Tibial nerve (tissue), 4 donors: ENCODE measurements at regions not wholly inside any gene's neighbourhood (a gene's known extent, or its start where the extent isn't known, plus 50 kb on each side); places are given as distances from the start of the nearest gene placed in this dataset.

Experiments used
- DNase-seq, 2 donors: peaks; one replicate each; pipeline ENCODE4 v3.0.0-alpha.2; 2019; ENCODE audit warnings: low spot score in 2 of 2
- H3K27ac ChIP-seq, 4 donors: fragments of 200-600 bp; sonication (generic) in 3 of 4; one replicate each; pipeline ENCODE4 v1.5.1; 2017 to 2019; ENCODE audit warnings: mild to moderate bottlenecking in 1 of 4
- H3K27me3 ChIP-seq, 2 donors: fragments of 200-600 bp; sonication (generic) in 1 of 2; one replicate each; pipeline versions ENCODE4 v1.5.1 to v1.6.0; 2017 to 2019
- H3K36me3 ChIP-seq, 3 donors: fragments of 200-600 bp; sonication (generic); one replicate each; pipeline ENCODE4 v1.5.1; 2018 to 2019
- H3K4me1 ChIP-seq, 4 donors: fragments of 200-600 bp; sonication (generic) in 3 of 4; one replicate each; pipeline ENCODE4 v1.5.1; 2017 to 2019
- H3K4me3 ChIP-seq, 4 donors: fragments of 200-600 bp; sonication (generic) in 3 of 4; one replicate each; pipeline ENCODE4 v1.5.1; 2017 to 2019; ENCODE audit warnings: mild to moderate bottlenecking in 1 of 4, moderate library complexity in 1 of 4
- H3K9me3 ChIP-seq, 4 donors: fragments of 200-600 bp; sonication (generic) in 3 of 4; one replicate each; pipeline ENCODE4 v1.5.1; 2017 to 2019
- CTCF ChIP-seq, 5 experiments: fragments of 200-600 bp in 3 of 5; fragments of 450-650 bp in 2 of 5; sonication (generic) in 3 of 5; IDR thresholded peaks; one replicate each; pipeline ENCODE4 v1.5.1; 2016 to 2019; ENCODE audit warnings: antibody characterized with exemption in 5 of 5, mild to moderate bottlenecking in 3 of 5, moderate library complexity in 2 of 5
- EP300 ChIP-seq, 2 donors: sonication (generic); formaldehyde crosslinking; IDR thresholded peaks; one replicate each; pipeline ENCODE4 v1.6.1; 2017; ENCODE audit warnings: antibody characterized with exemption in 2 of 2, mild to moderate bottlenecking in 1 of 2
- POLR2A ChIP-seq, 2 donors: fragments of 450-650 bp; IDR thresholded peaks; one replicate each; pipeline ENCODE4 v1.6.1; 2017; ENCODE audit warnings: antibody characterized with exemption in 2 of 2, mild to moderate bottlenecking in 2 of 2, moderate library complexity in 2 of 2
- WGBS, 2 donors: methylation state at CpG; one replicate each; pipeline ENCODE4 v1.1.5; 2018; 5-methylcytosine and 5-hydroxymethylcytosine counted together

DNA sequence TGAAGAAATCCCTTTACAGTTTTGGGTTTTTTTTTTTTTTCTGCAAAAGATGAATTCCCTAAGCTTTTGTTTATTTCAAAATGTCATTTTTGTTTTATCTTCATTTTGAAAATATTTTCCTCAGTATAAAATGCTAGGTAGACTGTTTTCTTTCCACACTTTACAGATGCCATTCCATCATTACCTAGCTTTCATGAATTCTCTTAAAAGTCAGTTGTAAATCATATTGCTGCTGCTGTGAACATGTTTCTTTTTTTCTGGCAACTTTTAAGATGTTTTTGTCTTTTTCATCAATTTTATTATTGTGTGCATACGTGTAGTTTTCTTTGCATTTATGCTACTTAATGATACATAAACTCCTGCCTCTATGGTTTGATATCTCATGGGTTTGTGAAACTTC, 168.3 kb downstream of the FAXC start:
- no peak for TF ChIP-seq EP300 (IDR thresholded peaks at IDR 0.05)
- no peak for TF ChIP-seq CTCF (IDR thresholded peaks at IDR 0.05)
- TF ChIP-seq POLR2A (IDR thresholded peaks at IDR 0.05): no peak
- DNase-seq: no peak
- Histone ChIP-seq H3K4me1 (no peaks in the 10 kb centered on the region), H3K36me3 (no peaks in the 10 kb centered on the region), H3K4me3 (no peak overlapping the region), H3K27ac (no peak overlapping the region), H3K27me3 (no peaks in the 10 kb centered on the region), H3K9me3 (peaks cover 0 to 28% (median 1%) of the 10 kb centered on the region in 4 donors)
- 77 to 88% methylated on average over 1 of the region's 1 CpG for WGBS, 2 donors

- whole genome bisulfite sequencing, 2 donors: 68 to 71% methylated on average over 2 of the region's 2 CpGs
- no peak for DNase-seq
- Histone ChIP-seq H3K4me3 (no peak overlapping the region), H3K9me3 (peaks cover 0 to 28% (median 1%) of the 10 kb centered on the region in 4 donors), H3K36me3 (no peaks in the 10 kb centered on the region), H3K27me3 (no peaks in the 10 kb centered on the region), H3K27ac (no peak overlapping the region), H3K4me1 (no peaks in the 10 kb centered on the region)
- TF ChIP-seq POLR2A (IDR thresholded peaks at IDR 0.05): no peak
- TF ChIP-seq EP300 (IDR thresholded peaks at IDR 0.05): no peak
- no peak for TF ChIP-seq CTCF (IDR thresholded peaks at IDR 0.05)
Observed at GRCh38 chr6:99178168-99178567, 171.3 kb downstream of the FAXC start.

DNA sequence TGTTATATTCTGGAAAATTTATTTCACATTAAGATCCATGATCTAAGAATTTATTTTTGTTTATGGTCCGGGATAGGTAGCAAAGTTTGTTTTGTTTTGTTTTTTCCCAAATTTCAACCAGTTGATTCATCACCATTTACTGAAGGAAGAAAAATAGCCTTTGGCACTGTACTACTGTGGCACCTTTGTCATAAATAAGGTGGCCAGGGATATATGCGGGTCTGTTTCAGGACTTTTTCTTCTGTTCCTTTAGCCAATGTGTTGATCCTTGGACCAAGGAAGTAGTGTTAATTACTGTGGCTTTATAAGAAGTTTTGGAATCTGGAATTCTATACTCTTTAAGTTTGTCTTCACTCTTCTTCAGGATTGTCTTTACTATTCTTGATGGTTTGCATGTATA, 171.7 kb downstream of the FAXC start:
- no peaks in the 10 kb centered on the region for H3K36me3 ChIP-seq
- no peak for DNase-seq
- no peak overlapping the region for H3K27ac ChIP-seq
- H3K4me1 ChIP-seq: no peaks in the 10 kb centered on the region
- 90 to 91% methylated on average over 2 of the region's 2 CpGs for WGBS, 2 donors
- H3K27me3 ChIP-seq: no peaks in the 10 kb centered on the region
- H3K9me3 ChIP-seq: peaks cover 0 to 28% (median 1%) of the 10 kb centered on the region in 4 donors
- no peak overlapping the region for H3K4me3 ChIP-seq
- no peak for TF ChIP-seq CTCF (IDR thresholded peaks at IDR 0.05)
- TF ChIP-seq POLR2A (IDR thresholded peaks at IDR 0.05): no peak
- no peak for TF ChIP-seq EP300 (IDR thresholded peaks at IDR 0.05)

DNA sequence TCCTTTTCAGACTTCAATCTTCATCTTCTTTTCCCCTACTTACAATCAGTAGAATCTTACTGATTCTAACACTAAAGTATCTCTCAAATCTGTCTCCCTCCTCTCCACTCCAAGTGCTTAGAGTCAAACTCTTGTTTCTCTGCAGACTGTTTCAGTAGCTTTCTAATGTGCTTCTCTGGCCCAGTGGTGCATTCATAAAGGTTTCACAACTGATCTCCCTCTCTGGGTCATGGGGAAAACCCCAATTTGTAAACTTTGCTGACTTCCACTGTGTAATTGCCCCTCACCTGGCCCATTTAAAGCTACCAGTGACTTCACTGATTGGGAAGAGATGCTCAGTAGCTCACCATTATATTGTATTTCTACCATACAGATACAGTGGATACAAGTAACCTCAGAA, 183.6 kb downstream of the FAXC start:
- no peaks in the 10 kb centered on the region for H3K9me3 ChIP-seq
- no peak overlapping the region for H3K4me3 ChIP-seq
- DNase-seq: no peak
- TF ChIP-seq EP300 (IDR thresholded peaks at IDR 0.05) (no peak), CTCF (IDR thresholded peaks at IDR 0.05) (no peak), POLR2A (IDR thresholded peaks at IDR 0.05) (no peak)
- H3K36me3 ChIP-seq: no peaks in the 10 kb centered on the region
- no peak overlapping the region for H3K27ac ChIP-seq
- H3K4me1 ChIP-seq: no peaks in the 10 kb centered on the region
- H3K27me3 ChIP-seq: no peaks in the 10 kb centered on the region

DNA sequence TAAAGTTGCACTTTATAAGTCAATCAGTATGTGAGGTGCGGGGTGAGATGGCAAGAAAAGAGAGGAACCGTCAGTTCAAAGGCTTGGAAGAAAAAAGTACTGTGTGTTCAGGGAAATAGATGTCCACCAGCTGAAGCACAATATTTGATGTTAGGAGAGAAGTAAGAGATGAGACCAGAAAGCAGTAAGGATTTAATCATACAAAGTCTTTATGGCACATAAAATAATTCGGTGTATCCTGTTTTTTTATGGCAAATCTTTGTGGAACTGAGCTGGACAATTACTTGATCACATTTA, 197.2 kb downstream of the FAXC start:
- Histone ChIP-seq H3K36me3 (no peaks in the 10 kb centered on the region), H3K4me1 (no peaks in the 10 kb centered on the region), H3K4me3 (no peak overlapping the region), H3K9me3 (no peaks in the 10 kb centered on the region), H3K27ac (no peak overlapping the region), H3K27me3 (no peaks in the 10 kb centered on the region)
- WGBS, 2 donors: 18 to 26% methylated on average over 3 of the region's 3 CpGs
- DNase-seq: no peak
- TF ChIP-seq EP300 (IDR thresholded peaks at IDR 0.05): no peak
- no peak for TF ChIP-seq POLR2A (IDR thresholded peaks at IDR 0.05)
- TF ChIP-seq CTCF (IDR thresholded peaks at IDR 0.05): no peak
